Inferior parietal cortex (tissue), 1 donor: ENCODE measurements at regions not wholly inside any gene's neighbourhood (a gene's known extent, or its start where the extent isn't known, plus 50 kb on each side); places are given as distances from the start of the nearest gene placed in this dataset.
"Not testable (repeated sequence)": the region's sequence is repeated elsewhere in the genome, so short reads cannot be mapped to it uniquely, and the experiment has no call there.

Experiments used
- DNase-seq: peaks from one replicate; pipeline ENCODE4 v3.0.0-alpha.2; 2016; ENCODE audit errors: extremely low spot score

DNA sequence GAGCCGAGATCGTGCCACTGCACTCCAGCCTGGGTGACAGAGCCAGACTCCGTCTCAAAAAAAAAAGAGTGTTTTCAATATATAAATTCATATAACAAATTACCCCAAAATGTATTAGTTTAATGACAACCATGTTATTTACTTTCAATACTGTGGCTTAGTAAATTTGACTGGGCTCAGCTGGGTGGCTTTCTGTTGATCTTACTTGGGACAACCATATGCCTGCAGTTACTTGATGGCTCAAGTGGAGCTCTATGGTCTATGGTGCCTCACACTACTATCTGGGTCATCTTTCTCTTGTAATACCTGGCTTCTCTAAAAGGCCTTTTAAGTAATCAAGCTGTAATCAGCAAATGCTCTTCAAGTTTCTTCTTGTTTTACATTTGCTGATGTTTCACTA is 341.5 kb upstream of the SPHKAP start:
- no peak for DNase-seq

DNA sequence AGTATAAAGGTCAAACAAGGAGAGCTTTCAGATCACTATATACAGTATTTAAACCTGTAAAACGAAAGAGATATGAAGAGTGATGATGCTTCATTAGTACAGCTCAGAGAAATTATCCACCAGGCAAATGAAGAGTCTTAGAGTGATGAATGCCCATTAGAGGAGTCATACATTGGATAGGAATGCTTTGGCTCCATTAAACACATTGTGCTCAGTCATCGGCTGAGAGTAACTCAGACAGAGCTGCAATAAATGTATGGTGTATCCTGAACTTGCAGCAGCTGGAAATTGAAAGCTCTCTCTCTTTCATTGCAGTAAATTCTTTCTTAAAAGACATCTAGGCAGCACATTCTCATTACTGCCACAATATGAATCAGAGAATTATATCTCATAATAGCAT is 340.8 kb upstream of the SPHKAP start:
- DNase-seq, result no peak

DNA sequence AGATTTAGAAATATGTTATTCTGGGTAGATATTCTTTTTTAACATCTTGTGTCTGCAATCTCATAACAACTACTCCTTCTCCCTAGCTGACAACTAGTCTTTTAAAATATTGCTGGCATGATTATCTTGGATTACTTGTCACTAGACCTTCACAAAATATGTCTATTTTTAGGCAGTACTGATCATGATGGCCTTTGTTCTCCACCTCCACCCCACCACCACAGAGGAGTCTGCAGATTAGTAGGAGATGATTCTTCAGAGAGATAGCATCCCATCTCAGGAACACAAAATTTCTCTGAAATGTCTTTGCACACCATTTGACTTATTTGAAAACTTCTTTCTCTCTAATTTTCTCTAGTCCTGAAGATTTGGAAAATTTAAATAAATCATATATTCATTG is 338.1 kb upstream of the SPHKAP start:
- no peak for DNase-seq

GRCh38 chr2:228516019-228516418 is 334.5 kb upstream of the SPHKAP start:
- DNase-seq, result no peak

DNA sequence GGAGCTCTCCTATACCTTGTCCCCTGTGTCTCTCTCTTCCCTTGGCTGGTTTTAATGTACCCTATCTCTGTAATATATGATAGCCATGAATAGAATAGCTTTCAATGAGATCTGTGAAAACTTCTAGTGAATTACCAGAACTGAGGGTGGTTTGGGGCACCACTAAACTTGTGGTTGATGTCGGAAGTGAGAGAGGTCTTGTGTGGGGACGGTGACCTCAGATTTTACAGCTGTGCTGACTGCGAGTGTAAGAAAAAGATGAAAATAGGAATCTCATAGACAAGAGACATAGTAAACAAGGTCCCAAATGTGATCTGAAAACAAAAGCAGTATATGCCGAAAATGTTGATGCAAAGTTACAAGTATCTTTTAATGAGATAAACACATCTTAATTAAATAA is 332.0 kb upstream of the SPHKAP start:
- not testable (repeated sequence) for DNase-seq

DNA sequence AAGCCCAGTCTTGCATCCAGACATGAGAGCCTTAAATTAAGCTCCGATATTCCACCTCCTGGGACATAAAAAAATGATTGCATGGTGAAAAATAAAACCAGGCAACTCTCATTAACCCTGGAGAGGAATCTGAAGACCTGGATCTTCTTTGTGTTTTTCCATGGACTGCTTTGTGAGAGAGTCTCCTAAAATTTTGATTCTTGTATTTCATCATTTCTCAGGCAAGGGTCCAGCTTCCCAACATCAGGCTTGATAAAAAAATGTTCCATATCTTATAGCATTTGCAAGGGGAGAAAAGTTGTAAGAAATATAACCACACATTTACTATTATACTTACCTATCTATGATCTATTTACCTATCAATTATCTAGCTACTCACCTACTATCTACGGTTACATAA is 327.5 kb upstream of the SPHKAP start:
- DNase-seq, result no peak

DNA sequence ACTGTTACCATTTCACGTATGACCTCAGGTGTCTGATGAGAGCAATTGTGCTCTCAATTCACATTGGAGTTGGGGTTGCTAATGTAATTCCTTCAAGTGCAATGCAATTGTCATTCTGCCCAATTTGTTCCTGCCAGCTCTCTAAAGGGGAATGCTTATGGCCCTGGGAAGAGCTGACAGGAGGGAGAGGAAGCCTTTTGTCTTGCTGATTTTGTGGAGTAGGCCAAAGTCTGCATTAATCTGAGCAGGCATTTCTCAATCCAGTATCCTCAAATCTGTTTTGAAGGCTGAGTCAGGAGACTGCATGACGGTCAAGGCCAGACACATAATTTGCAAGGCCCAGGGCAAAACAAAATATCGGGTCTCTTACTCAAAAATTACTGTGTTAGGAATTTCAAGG is 326.4 kb upstream of the SPHKAP start:
- no peak for DNase-seq

GRCh38 chr2:228507231-228507824 is 325.8 kb upstream of the SPHKAP start:
- DNase-seq, result no peak

DNA sequence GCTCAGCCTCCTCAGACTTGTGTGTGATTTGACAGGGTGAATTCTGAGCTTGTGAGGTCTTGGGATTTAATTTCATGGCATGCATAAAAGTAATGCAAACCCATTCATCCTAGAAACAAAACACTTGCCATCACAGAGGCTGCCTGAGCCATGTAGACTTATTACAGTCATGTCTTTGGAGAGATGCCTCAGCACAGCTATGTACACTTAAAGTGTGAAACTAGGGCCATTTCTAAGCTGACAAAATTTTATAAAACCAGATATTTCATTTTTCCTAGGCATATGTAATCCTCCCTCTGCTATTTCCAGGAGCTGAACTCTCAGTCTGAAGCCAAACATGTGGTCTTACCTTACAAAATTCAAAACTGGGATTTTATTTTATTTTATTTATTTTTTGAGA is 322.2 kb upstream of the SPHKAP start:
- no peak for DNase-seq

DNA sequence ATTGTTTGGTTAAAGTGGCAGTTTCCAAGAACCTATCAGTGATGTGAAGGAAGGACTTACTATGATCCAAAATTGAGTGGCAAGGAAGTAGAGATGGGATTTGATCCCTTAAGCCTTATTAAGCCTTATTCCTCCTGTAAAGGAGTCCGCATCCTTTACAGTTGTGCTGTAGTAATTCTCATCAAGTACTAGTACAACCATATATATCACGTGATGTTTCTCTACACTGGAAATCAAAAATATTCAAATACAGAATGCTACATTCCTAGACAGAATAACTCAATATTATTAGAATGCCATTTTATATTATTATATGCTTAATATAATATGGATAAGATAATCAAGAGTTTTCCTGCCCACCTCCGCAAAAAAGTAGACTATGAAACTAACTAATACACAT is 312.4 kb upstream of the SPHKAP start:
- no peak for DNase-seq

DNA sequence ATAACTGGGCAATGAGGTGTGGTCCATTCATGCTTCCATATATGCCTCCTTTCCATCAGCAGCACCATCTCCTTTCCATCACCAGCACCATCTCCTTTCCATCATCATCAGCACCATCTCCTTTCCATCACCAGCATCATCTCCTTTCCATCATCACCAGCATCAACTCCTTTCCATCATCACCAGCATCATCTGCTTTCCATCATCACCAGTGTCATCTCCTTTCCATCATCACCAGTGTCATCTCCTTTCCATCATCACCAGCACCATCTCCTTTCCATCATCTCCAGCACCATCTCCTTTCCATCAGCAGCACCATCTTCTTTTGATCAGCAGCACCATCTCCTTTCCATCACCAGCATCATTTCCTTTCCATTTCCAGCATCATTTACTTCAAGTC is 297.5 kb upstream of the SPHKAP start:
- no peak for DNase-seq

- no peak for DNase-seq
Measured at GRCh38 chr2:228474466-228474865, 293.0 kb upstream of the SPHKAP start.

DNA sequence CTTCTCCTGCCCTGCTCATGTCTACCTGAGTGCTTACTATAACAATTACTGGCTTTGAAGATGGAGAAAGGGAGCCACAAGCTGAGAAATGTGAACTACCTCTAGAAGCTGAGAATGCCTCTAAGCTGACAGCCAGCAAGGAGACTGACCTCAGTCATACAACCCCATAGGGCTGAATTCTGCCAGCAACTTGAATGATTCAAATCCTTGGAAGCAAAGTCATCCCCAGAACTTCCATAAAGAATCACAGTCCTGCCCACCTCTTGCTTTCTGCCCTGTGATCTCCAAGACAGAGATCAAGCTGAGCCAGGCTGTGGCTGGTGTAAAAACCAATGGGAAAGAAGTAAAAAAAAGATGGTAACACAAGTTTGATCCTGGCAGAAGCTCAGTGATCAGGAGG is 288.2 kb upstream of the SPHKAP start:
- no peak for DNase-seq

- no peak for DNase-seq
Measured at GRCh38 chr2:228466851-228467250, 285.4 kb upstream of the SPHKAP start.

- no peak for DNase-seq
Measured at GRCh38 chr2:228465408-228465807, 283.9 kb upstream of the SPHKAP start.

DNA sequence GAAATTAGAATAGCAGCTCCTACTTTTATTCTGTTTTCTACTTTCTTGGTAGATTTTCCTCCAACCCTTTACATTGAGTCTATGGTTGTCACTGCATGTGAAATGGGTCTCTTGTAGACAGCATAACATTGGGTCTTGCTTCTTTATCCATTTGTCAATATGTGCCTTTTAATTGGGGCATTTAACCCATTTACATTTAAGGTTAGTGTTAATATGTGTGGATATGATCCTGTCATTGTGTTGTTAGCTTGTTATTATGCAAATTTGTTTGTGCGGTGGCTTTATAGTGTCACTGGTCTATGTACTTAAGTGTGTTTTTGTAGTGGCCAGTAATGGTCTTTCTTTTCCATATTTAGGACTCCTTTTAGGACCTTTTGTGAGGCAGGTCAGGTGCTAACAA is 276.9 kb upstream of the SPHKAP start:
- no peak for DNase-seq

DNA sequence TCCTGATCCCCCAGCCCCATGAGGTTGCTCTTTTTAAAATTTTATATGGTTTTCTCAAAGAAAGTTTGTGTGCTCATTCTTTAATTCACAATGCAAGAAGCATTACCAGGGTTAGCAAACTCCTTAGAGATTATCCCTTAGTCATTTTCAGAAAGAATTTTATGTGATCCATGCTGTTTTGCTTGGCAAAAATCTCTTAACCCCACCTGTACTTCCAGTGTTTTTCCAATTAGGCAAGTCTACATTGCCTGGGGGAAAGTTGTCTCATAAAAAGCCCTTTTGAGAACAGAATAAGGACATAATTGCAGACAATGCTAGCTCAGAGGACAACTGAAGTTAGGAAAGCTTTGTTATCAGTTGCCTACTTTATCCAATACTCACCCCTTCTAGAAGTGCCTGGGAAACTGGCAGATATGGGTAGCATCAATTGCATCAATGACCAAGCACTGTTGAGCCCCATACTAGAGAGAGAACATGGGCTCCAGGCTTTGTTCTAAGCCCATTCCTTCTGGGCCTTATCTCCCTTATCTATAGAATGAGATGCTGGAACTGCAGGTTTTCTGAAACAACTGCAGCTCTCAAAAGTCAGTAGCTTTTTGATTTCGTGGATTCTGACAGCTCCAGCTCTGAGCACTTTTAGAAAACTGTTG is 265.9 kb upstream of the SPHKAP start:
- no peak for DNase-seq

GRCh38 chr2:228446734-228447133 is 265.2 kb upstream of the SPHKAP start:
- peak; percentile 44 for DNase-seq

- DNase-seq, result no peak
Measured at GRCh38 chr2:228444161-228444560, 262.7 kb upstream of the SPHKAP start.

DNA sequence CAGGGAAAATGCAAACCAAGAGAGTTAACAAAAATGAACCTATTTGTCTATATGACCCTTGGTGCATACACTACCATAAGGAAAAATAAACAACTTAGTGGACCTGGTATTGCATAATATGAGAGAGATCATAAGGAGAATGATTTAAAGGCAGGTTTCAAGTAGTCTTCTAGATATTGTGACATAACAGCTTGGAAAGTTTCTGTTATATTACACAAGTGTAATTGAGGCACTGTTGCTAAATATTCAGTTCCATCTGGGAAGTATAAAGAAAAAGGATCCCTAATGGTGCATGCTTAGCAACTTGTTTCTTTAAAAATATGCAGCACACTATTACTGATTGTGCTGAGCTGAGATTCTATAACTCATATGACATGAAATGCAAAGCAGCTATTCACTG is 252.2 kb upstream of the SPHKAP start:
- DNase-seq, result no peak

GRCh38 chr2:228432116-228432515 is 250.6 kb upstream of the SPHKAP start:
- DNase-seq, result no peak

DNA sequence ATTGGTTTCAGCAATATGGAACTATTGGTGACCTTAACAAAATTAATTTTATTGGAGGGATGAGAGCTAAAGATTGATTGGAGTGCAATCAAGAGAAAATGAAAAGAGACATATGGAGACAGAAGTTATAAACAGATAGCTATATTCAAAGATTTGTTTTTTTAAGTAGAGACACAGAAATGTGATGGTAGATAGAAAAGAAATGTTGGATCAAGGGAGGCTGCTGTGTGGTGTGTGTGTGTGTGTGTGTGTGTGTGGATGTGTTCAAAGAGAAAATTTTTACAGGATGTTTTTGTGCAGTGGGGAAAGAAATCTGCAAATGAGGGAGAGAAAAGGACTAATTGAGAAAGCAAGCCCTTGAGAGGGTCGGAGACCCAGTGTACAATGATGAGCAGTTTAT is 249.5 kb upstream of the SPHKAP start:
- DNase-seq, result no peak

- no peak for DNase-seq
Measured at GRCh38 chr2:228426502-228427216, 245.2 kb upstream of the SPHKAP start.
